ENCODE measurements at regions not wholly inside any gene's neighbourhood (a gene's known extent, or its start where the extent isn't known, plus 50 kb on each side); places are given as distances from the start of the nearest gene placed in this dataset.

DNA sequence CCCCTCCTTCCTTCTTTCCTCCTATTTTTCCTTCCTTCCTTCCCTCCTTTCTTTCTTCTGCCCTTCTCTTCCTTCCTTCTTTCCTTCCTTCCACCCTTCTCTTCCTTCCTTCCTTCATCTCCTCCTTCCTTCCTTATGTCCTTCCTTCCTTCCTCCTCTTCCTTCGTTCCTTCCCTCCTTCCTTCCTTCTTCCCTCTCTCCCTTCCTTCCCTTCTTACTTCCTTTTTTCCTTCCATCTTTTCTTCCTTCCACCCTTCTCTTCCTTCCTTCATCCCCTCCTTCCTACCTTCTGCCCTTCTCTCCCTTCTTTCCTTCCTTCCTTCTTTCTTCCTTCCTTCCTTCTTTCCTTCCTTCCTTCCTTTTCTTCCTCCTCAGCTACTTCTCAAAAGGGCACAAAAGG is 287.3 kb upstream of the ZNF507 start:
- Histone ChIP-seq H3K9me3 (replicated peaks; ENCODE audit: insufficient read depth, low read length) (no peaks in the 10 kb centered on the region), H2AFZ (ENCODE audit: low read length) (no peak overlapping the region), H3F3A (ENCODE audit: insufficient read depth, low read length) (no peaks in the 10 kb centered on the region), H3K4me3 (ENCODE audit: low read length) (no peak overlapping the region), H3K9me2 (replicated peaks; ENCODE audit: insufficient read depth, low read length) (no peaks in the 10 kb centered on the region), H3K36me3 (replicated peaks; ENCODE audit: insufficient read depth, low read length) (no peaks in the 10 kb centered on the region), H3K4me1 (ENCODE audit: low read length) (no peaks in the 10 kb centered on the region), H3K27ac (ENCODE audit: low read length) (no peak overlapping the region), H3K27me3 (replicated peaks; ENCODE audit: insufficient read depth, low read length) (peaks cover 48% of the 10 kb centered on the region), H4K20me1 (ENCODE audit: insufficient read depth, low read length) (no peaks in the 10 kb centered on the region), H3K79me2 (ENCODE audit: low read length) (no peaks in the 10 kb centered on the region), H3K9ac (ENCODE audit: low read length) (no peak overlapping the region), H3K4me2 (ENCODE audit: low read depth, low read length) (no peak overlapping the region)
- no peak for DNase-seq
- TF ChIP-seq EZH2 (optimal IDR thresholded peaks at IDR 0.05; ENCODE audit: low read depth, low read length): no peak
- TF ChIP-seq EZH2phosphoT487 (IDR thresholded peaks at IDR 0.05; ENCODE audit: low read length): no peak
- TF ChIP-seq, protein P1, sequence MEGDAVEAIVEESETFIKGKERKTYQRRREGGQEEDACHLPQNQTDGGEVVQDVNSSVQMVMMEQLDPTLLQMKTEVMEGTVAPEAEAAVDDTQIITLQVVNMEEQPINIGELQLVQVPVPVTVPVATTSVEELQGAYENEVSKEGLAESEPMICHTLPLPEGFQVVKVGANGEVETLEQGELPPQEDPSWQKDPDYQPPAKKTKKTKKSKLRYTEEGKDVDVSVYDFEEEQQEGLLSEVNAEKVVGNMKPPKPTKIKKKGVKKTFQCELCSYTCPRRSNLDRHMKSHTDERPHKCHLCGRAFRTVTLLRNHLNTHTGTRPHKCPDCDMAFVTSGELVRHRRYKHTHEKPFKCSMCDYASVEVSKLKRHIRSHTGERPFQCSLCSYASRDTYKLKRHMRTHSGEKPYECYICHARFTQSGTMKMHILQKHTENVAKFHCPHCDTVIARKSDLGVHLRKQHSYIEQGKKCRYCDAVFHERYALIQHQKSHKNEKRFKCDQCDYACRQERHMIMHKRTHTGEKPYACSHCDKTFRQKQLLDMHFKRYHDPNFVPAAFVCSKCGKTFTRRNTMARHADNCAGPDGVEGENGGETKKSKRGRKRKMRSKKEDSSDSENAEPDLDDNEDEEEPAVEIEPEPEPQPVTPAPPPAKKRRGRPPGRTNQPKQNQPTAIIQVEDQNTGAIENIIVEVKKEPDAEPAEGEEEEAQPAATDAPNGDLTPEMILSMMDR (IDR thresholded peaks at IDR 0.05; ENCODE audit: low read length): no peak

DNA sequence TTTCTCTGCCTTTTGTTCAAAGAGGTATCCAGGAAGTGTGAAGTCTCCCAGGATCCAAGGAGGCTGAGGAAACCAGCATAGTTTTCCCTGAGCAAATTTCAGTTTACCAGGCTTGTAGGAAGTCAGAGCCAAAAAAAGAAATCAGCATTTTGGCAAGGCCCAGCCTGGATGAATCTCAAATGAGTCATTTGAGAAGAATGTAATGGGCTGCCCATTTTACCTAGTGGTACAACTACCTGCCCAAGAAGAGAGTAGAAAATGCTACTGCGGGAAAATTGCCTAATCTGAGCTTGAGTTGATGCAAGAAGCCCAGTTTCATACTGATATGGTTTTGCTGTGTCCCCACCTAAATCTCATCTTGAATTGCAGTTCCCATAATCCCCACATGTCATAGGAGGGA is 284.1 kb upstream of the ZNF507 start:
- Histone ChIP-seq H4K20me1 (ENCODE audit: insufficient read depth, low read length) (no peaks in the 10 kb centered on the region), H3K36me3 (replicated peaks; ENCODE audit: insufficient read depth, low read length) (no peaks in the 10 kb centered on the region), H3K27me3 (replicated peaks; ENCODE audit: insufficient read depth, low read length) (peaks cover 61% of the 10 kb centered on the region), H3K27ac (ENCODE audit: low read length) (no peak overlapping the region), H3K4me2 (ENCODE audit: low read depth, low read length) (no peak overlapping the region), H3F3A (ENCODE audit: insufficient read depth, low read length) (no peaks in the 10 kb centered on the region), H3K9me2 (replicated peaks; ENCODE audit: insufficient read depth, low read length) (no peaks in the 10 kb centered on the region), H3K79me2 (ENCODE audit: low read length) (no peaks in the 10 kb centered on the region), H3K9ac (ENCODE audit: low read length) (no peak overlapping the region), H3K9me3 (replicated peaks; ENCODE audit: insufficient read depth, low read length) (no peaks in the 10 kb centered on the region), H3K4me1 (ENCODE audit: low read length) (no peaks in the 10 kb centered on the region), H2AFZ (ENCODE audit: low read length) (no peak overlapping the region), H3K4me3 (ENCODE audit: low read length) (no peak overlapping the region)
- DNase-seq: no peak
- TF ChIP-seq EZH2phosphoT487 (IDR thresholded peaks at IDR 0.05; ENCODE audit: low read length): no peak
- TF ChIP-seq, protein P1 (IDR thresholded peaks at IDR 0.05; ENCODE audit: low read length): no peak
- no peak for TF ChIP-seq EZH2 (optimal IDR thresholded peaks at IDR 0.05; ENCODE audit: low read depth, low read length)

DNA sequence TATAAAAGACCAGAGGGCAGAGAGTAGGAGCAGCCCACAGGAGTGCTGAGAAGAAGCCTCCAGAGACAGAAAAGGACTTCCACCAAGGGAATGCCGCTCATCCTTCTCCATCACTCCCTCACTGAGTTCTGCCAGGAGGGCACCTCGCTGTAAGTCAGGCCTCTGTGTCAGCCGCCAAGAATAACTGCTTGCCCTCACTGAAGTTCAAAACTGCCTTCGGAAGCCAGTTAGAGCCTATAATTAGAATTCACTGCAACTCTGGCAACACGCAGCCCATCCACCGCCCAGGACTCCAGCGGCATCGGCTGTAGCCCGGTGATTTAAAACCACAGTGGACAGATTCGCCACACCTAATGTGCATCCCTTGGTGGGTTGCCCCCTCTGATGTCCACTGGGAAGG is 281.8 kb upstream of the ZNF507 start:
- Histone ChIP-seq H2AFZ (ENCODE audit: low read length) (no peak overlapping the region), H3K4me1 (ENCODE audit: low read length) (no peaks in the 10 kb centered on the region), H4K20me1 (ENCODE audit: insufficient read depth, low read length) (no peaks in the 10 kb centered on the region), H3K4me3 (ENCODE audit: low read length) (no peak overlapping the region), H3K9me2 (replicated peaks; ENCODE audit: insufficient read depth, low read length) (no peaks in the 10 kb centered on the region), H3K4me2 (ENCODE audit: low read depth, low read length) (no peak overlapping the region), H3K27me3 (replicated peaks; ENCODE audit: insufficient read depth, low read length) (peaks cover 75% of the 10 kb centered on the region), H3K27ac (ENCODE audit: low read length) (no peak overlapping the region), H3K9ac (ENCODE audit: low read length) (no peak overlapping the region), H3K79me2 (ENCODE audit: low read length) (no peaks in the 10 kb centered on the region), H3K9me3 (replicated peaks; ENCODE audit: insufficient read depth, low read length) (no peaks in the 10 kb centered on the region), H3K36me3 (replicated peaks; ENCODE audit: insufficient read depth, low read length) (no peaks in the 10 kb centered on the region), H3F3A (ENCODE audit: insufficient read depth, low read length) (no peaks in the 10 kb centered on the region)
- DNase-seq: no peak
- TF ChIP-seq EZH2phosphoT487 (IDR thresholded peaks at IDR 0.05; ENCODE audit: low read length): no peak
- no peak for TF ChIP-seq EZH2 (optimal IDR thresholded peaks at IDR 0.05; ENCODE audit: low read depth, low read length)
- TF ChIP-seq, protein P1 (IDR thresholded peaks at IDR 0.05; ENCODE audit: low read length): no peak

Data from MM.1S (cell line).